CD4-positive, alpha-beta T cell (primary cell): ENCODE measurements at regions not wholly inside any gene's neighbourhood (a gene's known extent, or its start where the extent isn't known, plus 50 kb on each side); places are given as distances from the start of the nearest gene placed in this dataset.

Experiments
- ATAC-seq: fragments of 200-7000 bp; cut with Tn5 transposase; one replicate; pipeline ENCODE4 v1.10.0; 2022; ENCODE audit warnings: mild to moderate bottlenecking; ENCODE audit not compliant: poor library complexity
- CTCF ChIA-PET: fragments of 350-600 bp; sonication (Branson Sonifier 250); formaldehyde crosslinking; loops from one replicate; lab custom pipeline; 2021; ENCODE audit warnings: antibody characterized with exemption, inconsistent platforms; lab: Charles Lee
- POLR2A ChIA-PET: fragments of 350-600 bp; sonication (Branson Sonifier 250); formaldehyde crosslinking; loops from one replicate; lab custom pipeline; 2021; ENCODE audit warnings: antibody characterized with exemption, inconsistent platforms; lab: Charles Lee
- DNase-seq, 14 experiments: peaks; one replicate each; pipeline ENCODE4 v3.0.0-alpha.2; 2013 to 2020; ENCODE audit warnings: mixed read lengths in 2 of 14
- H3K27ac ChIP-seq, 2 donors: one replicate each; pipeline versions ENCODE4 v1.5.1 to v1.7.0; 2013; ENCODE audit warnings: low read length in 2 of 2, low read depth in 1 of 2, mild to moderate bottlenecking in 1 of 2
- H3K27me3 ChIP-seq, 2 experiments: 1 replicate in 1 of 2; 2 replicates in 1 of 2; pipeline versions ENCODE4 v1.6.1 to v1.7.0; 2013; ENCODE audit warnings: low read length in 2 of 2, control low read depth in 1 of 2, mild to moderate bottlenecking in 1 of 2, moderate library complexity in 1 of 2; ENCODE audit not compliant: insufficient read depth in 2 of 2, control insufficient read depth in 1 of 2
- H3K36me3 ChIP-seq: one replicate; pipeline ENCODE4 v1.6.1; 2013; ENCODE audit warnings: low read length, control low read depth; ENCODE audit not compliant: insufficient read depth
- H3K4me1 ChIP-seq: one replicate; pipeline ENCODE4 v1.6.1; 2013; ENCODE audit warnings: low read length, control low read depth; ENCODE audit not compliant: insufficient read depth
- H3K4me3 ChIP-seq: one replicate; pipeline ENCODE4 v1.5.1; 2013; ENCODE audit warnings: mild to moderate bottlenecking, low read length, moderate library complexity
- H3K9me3 ChIP-seq, 2 experiments: 1 replicate in 1 of 2; 2 replicates in 1 of 2; pipeline versions ENCODE4 v1.6.1 to v1.7.0; 2013; ENCODE audit warnings: low read length in 2 of 2, mild to moderate bottlenecking in 2 of 2, control low read depth in 1 of 2, moderate library complexity in 1 of 2; ENCODE audit not compliant: control insufficient read depth in 1 of 2, insufficient read depth in 1 of 2
- H3K27ac Mint-ChIP-seq: one replicate; pipeline ENCODE4 v1.8.0; 2020; ENCODE audit warnings: mixed read lengths
- H3K27me3 Mint-ChIP-seq: one replicate; pipeline ENCODE4 v1.8.0; 2021; ENCODE audit warnings: mixed read lengths
- H3K36me3 Mint-ChIP-seq: one replicate; pipeline ENCODE4 v1.8.0; 2021; ENCODE audit warnings: low read depth, mixed read lengths
- H3K4me1 Mint-ChIP-seq: one replicate; pipeline ENCODE4 v1.8.0; 2021; ENCODE audit warnings: low read depth, mixed read lengths
- H3K4me3 Mint-ChIP-seq: one replicate; pipeline ENCODE4 v1.8.0; 2020; ENCODE audit warnings: mild to moderate bottlenecking, mixed read lengths
- H3K9me3 Mint-ChIP-seq: one replicate; pipeline ENCODE4 v1.8.0; 2020; ENCODE audit warnings: mixed read lengths
- intact Hi-C, 2 experiments: fragments of 100-400 bp; cut with DNase I in 1 of 2; cut with micrococcal nuclease in 1 of 2; formaldehyde crosslinking; loops; one replicate each; pipeline versions ENCODE4 v1.15.1 to v1.9.0; 2023 to 2025; cut with DNase I, micrococcal nuclease
- TF ChIP-seq, protein P1 (sequence below): fragments of 200-600 bp; IDR thresholded peaks from one replicate; pipeline ENCODE4 v1.8.0; 2022; ENCODE audit warnings: antibody characterized with exemption, mild to moderate bottlenecking

DNA sequence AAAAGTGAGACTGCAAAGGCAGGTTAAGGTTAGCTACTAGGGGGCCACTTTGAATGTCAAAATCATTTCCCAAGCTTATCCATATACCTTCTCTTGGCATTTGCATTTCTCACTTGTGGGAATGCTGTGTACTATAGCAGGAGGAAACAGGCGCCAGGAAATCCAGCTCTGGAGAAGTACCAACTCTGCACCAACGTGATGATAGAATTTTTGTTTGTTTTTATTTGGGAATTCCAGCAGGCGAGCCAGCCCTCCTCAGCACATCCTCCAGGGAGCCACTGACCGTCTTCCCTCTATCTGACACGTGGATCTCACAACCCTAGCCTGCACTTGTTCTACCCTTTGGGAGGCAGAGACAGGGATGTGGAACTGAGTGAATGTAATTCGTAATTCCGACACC, 318.0 kb downstream of the ACTL7B start:
- Histone ChIP-seq H3K27me3 (no peaks in the 10 kb centered on the region), H3K36me3 (no peaks in the 10 kb centered on the region), H3K27ac (no peak overlapping the region), H3K4me1 (no peaks in the 10 kb centered on the region), H3K4me3 (no peak overlapping the region), H3K9me3 (peaks cover 0 to 3% of the 10 kb centered on the region in 2 experiments)
- DNase-seq (no peak), ATAC-seq (no peak)
- TF ChIP-seq, protein P1, sequence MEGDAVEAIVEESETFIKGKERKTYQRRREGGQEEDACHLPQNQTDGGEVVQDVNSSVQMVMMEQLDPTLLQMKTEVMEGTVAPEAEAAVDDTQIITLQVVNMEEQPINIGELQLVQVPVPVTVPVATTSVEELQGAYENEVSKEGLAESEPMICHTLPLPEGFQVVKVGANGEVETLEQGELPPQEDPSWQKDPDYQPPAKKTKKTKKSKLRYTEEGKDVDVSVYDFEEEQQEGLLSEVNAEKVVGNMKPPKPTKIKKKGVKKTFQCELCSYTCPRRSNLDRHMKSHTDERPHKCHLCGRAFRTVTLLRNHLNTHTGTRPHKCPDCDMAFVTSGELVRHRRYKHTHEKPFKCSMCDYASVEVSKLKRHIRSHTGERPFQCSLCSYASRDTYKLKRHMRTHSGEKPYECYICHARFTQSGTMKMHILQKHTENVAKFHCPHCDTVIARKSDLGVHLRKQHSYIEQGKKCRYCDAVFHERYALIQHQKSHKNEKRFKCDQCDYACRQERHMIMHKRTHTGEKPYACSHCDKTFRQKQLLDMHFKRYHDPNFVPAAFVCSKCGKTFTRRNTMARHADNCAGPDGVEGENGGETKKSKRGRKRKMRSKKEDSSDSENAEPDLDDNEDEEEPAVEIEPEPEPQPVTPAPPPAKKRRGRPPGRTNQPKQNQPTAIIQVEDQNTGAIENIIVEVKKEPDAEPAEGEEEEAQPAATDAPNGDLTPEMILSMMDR: no peak
- Mint-ChIP-seq H3K4me3 (no peak overlapping the region), H3K4me1 (no peaks in the 10 kb centered on the region), H3K27ac (no peak overlapping the region), H3K36me3 (no peaks in the 10 kb centered on the region), H3K9me3 (peaks cover 5% of the 10 kb centered on the region), H3K27me3 (peaks cover 4% of the 10 kb centered on the region)
- intact Hi-C loops: loop anchor here in 1 of 2 experiments (10.0 kb wide), 1 partner anchor 57 kb away; no protein-coding TSS in a partner anchor
- ChIA-PET CTCF (no interaction called here), POLR2A (no interaction called here)

DNA sequence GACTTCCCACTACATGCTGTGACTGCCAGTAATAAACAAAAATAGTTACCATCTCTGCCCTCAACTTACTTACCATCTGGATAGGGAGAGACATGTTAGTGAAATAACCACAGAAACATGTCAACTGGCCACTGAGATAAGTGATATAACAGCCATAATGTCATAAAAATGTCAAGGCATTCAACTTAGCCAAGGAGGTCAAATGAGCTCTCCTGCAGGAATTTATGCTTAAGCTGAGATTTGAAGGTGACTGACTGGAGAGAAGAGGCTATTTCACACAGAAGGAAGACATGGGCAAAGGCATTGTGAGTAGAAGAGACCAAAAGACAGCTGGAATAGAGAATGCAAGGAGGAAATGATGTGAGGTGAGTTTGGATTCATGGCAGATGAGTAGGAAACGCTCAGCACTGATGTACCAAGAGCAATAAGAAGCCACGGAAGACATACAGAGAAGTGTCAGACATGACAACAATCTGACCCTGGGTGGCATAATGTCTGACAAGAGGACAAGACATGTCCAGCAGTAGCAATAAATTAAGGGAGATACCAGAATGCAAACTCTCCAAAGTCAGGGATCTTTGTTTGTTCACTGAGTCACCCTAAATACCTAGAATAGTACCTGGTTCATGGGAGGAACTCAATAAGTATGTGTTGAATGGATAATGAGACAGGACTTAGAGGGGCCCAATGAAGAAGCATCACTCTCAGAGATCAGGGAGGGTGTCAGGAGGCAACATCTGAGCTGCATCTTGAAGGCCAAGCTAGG, 318.8 kb downstream of the ACTL7B start:
- intact Hi-C loops: loop anchor here in 1 of 2 experiments (10.0 kb wide), 1 partner anchor 58 kb away; no protein-coding TSS in a partner anchor
- H3K27me3 ChIP-seq: no peaks in the 10 kb centered on the region
- Mint-ChIP-seq H3K36me3 (no peaks in the 10 kb centered on the region), H3K4me1 (no peaks in the 10 kb centered on the region), H3K27ac (no peak overlapping the region), H3K9me3 (peaks cover 7% of the 10 kb centered on the region), H3K4me3 (no peak overlapping the region), H3K27me3 (peaks cover 4% of the 10 kb centered on the region)
- TF ChIP-seq, protein P1: no peak
- no peaks in the 10 kb centered on the region for H3K36me3 ChIP-seq
- CTCF ChIA-PET: no interaction called here
- no peak overlapping the region for H3K27ac ChIP-seq
- POLR2A ChIA-PET: no interaction called here
- no peaks in the 10 kb centered on the region for H3K4me1 ChIP-seq
- DNase-seq (no peak), ATAC-seq (no peak)
- H3K4me3 ChIP-seq: no peak overlapping the region
- peaks cover 0 to 3% of the 10 kb centered on the region in 2 experiments for H3K9me3 ChIP-seq

DNA sequence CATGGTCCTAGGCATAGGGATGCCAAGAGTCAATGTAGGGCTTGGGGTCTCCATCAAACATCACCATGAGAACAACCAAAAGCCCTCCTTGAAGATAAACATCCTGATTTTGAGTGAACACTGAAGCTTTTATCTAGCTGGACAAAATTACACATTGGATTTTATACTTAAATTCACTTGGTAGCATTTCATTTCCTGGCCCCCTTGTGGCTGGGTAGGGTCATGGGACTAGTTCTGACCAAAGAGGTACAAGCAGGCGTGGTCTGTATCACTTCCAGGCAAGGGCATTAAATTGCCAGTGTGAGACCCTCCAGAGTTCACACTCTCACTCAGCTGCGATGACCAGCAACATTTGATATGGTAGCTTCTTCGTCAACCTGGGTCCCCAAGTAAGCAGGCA, 320.3 kb downstream of the ACTL7B start:
- no peak overlapping the region for H3K27ac ChIP-seq
- POLR2A ChIA-PET: no interaction called here
- H3K9me3 Mint-ChIP-seq: peaks cover 7% of the 10 kb centered on the region
- intact Hi-C loops: loop anchor here in 1 of 2 experiments (10.0 kb wide), 1 partner anchor 59 kb away; no protein-coding TSS in a partner anchor
- H3K4me3 ChIP-seq: no peak overlapping the region
- no peaks in the 10 kb centered on the region for H3K4me1 ChIP-seq
- TF ChIP-seq, protein P1: no peak
- ATAC-seq (no peak), DNase-seq (peak in 1 of 14 experiments; percentile 3)
- no peaks in the 10 kb centered on the region for H3K9me3 ChIP-seq
- CTCF ChIA-PET: no interaction called here
- H3K27ac Mint-ChIP-seq: no peak overlapping the region
- H3K36me3 ChIP-seq: no peaks in the 10 kb centered on the region
- no peak overlapping the region for H3K4me3 Mint-ChIP-seq
- no peaks in the 10 kb centered on the region for H3K36me3 Mint-ChIP-seq
- no peaks in the 10 kb centered on the region for H3K27me3 ChIP-seq
- peaks cover 4% of the 10 kb centered on the region for H3K27me3 Mint-ChIP-seq
- no peaks in the 10 kb centered on the region for H3K4me1 Mint-ChIP-seq
